Type B pancreatic cell (in vitro differentiated cells): ENCODE measurements at regions not wholly inside any gene's neighbourhood (a gene's known extent, or its start where the extent isn't known, plus 50 kb on each side); places are given as distances from the start of the nearest gene placed in this dataset.

Experiments used
- DNase-seq: peaks from one replicate; pipeline ENCODE4 v3.0.0; 2021; ENCODE audit warnings: mixed read lengths; ENCODE audit not compliant: unreplicated experiment; ENCODE audit errors: extremely low spot score
- H3K27ac Mint-ChIP-seq: 2 replicates; pipeline ENCODE4 v1.8.0; 2021; ENCODE audit warnings: mild to moderate bottlenecking, mixed read lengths
- H3K27me3 Mint-ChIP-seq: 2 replicates; pipeline ENCODE4 v1.8.0; 2021; ENCODE audit warnings: mixed read lengths
- H3K36me3 Mint-ChIP-seq: 2 replicates; pipeline ENCODE4 v1.8.0; 2021; ENCODE audit warnings: mixed read lengths
- H3K4me1 Mint-ChIP-seq: one replicate; pipeline ENCODE4 v1.8.0; 2021; ENCODE audit warnings: mixed read lengths; ENCODE audit not compliant: unreplicated experiment
- H3K4me3 Mint-ChIP-seq: 2 replicates; pipeline ENCODE4 v1.8.0; 2021; ENCODE audit warnings: mild to moderate bottlenecking, mixed read lengths
- H3K9me3 Mint-ChIP-seq: 2 replicates; pipeline ENCODE4 v1.8.0; 2021; ENCODE audit warnings: mixed read lengths
- CTCF ChIP-seq: fragments of 200-600 bp; sonication (generic); conservative IDR thresholded peaks from 2 replicates; pipeline ENCODE4 v1.5.0; 2021; ENCODE audit warnings: antibody characterized with exemption, mild to moderate bottlenecking

- H3K36me3 Mint-ChIP-seq, result no peaks in the 10 kb centered on the region
- peaks cover 33% of the 10 kb centered on the region for H3K4me1 Mint-ChIP-seq
- peak overlapping the region; percentile 63 for H3K27ac Mint-ChIP-seq
- DNase-seq, result no peak
- peaks cover 7% of the 10 kb centered on the region for H3K27me3 Mint-ChIP-seq
- no peaks in the 10 kb centered on the region for H3K9me3 Mint-ChIP-seq
- TF ChIP-seq CTCF, result no peak
- no peak overlapping the region for H3K4me3 Mint-ChIP-seq
Observed at GRCh38 chr11:45468267-45468856, 182.2 kb upstream of the SYT13 start.

GRCh38 chr11:45463541-45463940 is 177.4 kb upstream of the SYT13 start:
- Mint-ChIP-seq H3K4me3 (no peak overlapping the region), H3K27ac (no peak overlapping the region), H3K27me3 (peaks cover 22% of the 10 kb centered on the region), H3K4me1 (peaks cover 9% of the 10 kb centered on the region), H3K9me3 (no peaks in the 10 kb centered on the region), H3K36me3 (no peaks in the 10 kb centered on the region)
- DNase-seq, result no peak
- no peak for TF ChIP-seq CTCF

GRCh38 chr11:45461514-45461913 is 175.4 kb upstream of the SYT13 start:
- no peak overlapping the region for H3K4me3 Mint-ChIP-seq
- DNase-seq, result no peak
- H3K4me1 Mint-ChIP-seq, result no peaks in the 10 kb centered on the region
- H3K27ac Mint-ChIP-seq, result no peak overlapping the region
- TF ChIP-seq CTCF, result no peak
- no peaks in the 10 kb centered on the region for H3K9me3 Mint-ChIP-seq
- H3K36me3 Mint-ChIP-seq, result no peaks in the 10 kb centered on the region
- H3K27me3 Mint-ChIP-seq, result peaks cover 28% of the 10 kb centered on the region

GRCh38 chr11:45459491-45459890 is 173.3 kb upstream of the SYT13 start:
- H3K27me3 Mint-ChIP-seq, result peaks cover 35% of the 10 kb centered on the region
- H3K4me3 Mint-ChIP-seq, result no peak overlapping the region
- H3K4me1 Mint-ChIP-seq, result no peaks in the 10 kb centered on the region
- peaks cover 5% of the 10 kb centered on the region for H3K9me3 Mint-ChIP-seq
- no peaks in the 10 kb centered on the region for H3K36me3 Mint-ChIP-seq
- no peak for DNase-seq
- H3K27ac Mint-ChIP-seq, result no peak overlapping the region
- no peak for TF ChIP-seq CTCF

GRCh38 chr11:45458269-45458668 is 172.1 kb upstream of the SYT13 start:
- no peak for DNase-seq
- no peak overlapping the region for H3K27ac Mint-ChIP-seq
- H3K4me1 Mint-ChIP-seq, result no peaks in the 10 kb centered on the region
- peaks cover 31% of the 10 kb centered on the region for H3K27me3 Mint-ChIP-seq
- no peak for TF ChIP-seq CTCF
- no peak overlapping the region for H3K4me3 Mint-ChIP-seq
- peaks cover 5% of the 10 kb centered on the region for H3K9me3 Mint-ChIP-seq
- no peaks in the 10 kb centered on the region for H3K36me3 Mint-ChIP-seq

GRCh38 chr11:45457649-45458048 is 171.5 kb upstream of the SYT13 start:
- Mint-ChIP-seq H3K4me3 (no peak overlapping the region), H3K27ac (no peak overlapping the region), H3K9me3 (peaks cover 5% of the 10 kb centered on the region), H3K36me3 (no peaks in the 10 kb centered on the region), H3K4me1 (no peaks in the 10 kb centered on the region), H3K27me3 (peaks cover 31% of the 10 kb centered on the region)
- DNase-seq, result no peak
- TF ChIP-seq CTCF, result no peak
